Mammary epithelial cell (primary cell): ENCODE measurements at regions not wholly inside any gene's neighbourhood (a gene's known extent, or its start where the extent isn't known, plus 50 kb on each side); places are given as distances from the start of the nearest gene placed in this dataset.

Experiments
- EZH2 ChIP-seq: IDR thresholded peaks from 2 replicates; pipeline ENCODE4 v1.6.1; 2012; ENCODE audit warnings: low read length, inconsistent platforms, borderline replicate concordance
- TF ChIP-seq, protein P1 (sequence below), 2 donors: IDR thresholded peaks in 1 of 2; conservative IDR thresholded peaks in 1 of 2; 2 replicates each; pipeline ENCODE4 v1.5.1; 2011 to 2012; ENCODE audit warnings: inconsistent platforms in 2 of 2, low read length in 2 of 2, mild to moderate bottlenecking in 2 of 2, control low read depth in 1 of 2, low read depth in 1 of 2; ENCODE audit not compliant: insufficient read depth in 1 of 2; ENCODE audit errors: extremely low read depth in 1 of 2

- no peak for TF ChIP-seq EZH2
- TF ChIP-seq, protein P1, sequence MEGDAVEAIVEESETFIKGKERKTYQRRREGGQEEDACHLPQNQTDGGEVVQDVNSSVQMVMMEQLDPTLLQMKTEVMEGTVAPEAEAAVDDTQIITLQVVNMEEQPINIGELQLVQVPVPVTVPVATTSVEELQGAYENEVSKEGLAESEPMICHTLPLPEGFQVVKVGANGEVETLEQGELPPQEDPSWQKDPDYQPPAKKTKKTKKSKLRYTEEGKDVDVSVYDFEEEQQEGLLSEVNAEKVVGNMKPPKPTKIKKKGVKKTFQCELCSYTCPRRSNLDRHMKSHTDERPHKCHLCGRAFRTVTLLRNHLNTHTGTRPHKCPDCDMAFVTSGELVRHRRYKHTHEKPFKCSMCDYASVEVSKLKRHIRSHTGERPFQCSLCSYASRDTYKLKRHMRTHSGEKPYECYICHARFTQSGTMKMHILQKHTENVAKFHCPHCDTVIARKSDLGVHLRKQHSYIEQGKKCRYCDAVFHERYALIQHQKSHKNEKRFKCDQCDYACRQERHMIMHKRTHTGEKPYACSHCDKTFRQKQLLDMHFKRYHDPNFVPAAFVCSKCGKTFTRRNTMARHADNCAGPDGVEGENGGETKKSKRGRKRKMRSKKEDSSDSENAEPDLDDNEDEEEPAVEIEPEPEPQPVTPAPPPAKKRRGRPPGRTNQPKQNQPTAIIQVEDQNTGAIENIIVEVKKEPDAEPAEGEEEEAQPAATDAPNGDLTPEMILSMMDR (conservative IDR thresholded peaks at IDR 0.05 in 1 of 2, IDR thresholded peaks at IDR 0.05 in 1 of 2; ENCODE audit: extremely low read depth in 1 of 2, insufficient read depth in 1 of 2, low read depth in 1 of 2, low read length in 2 of 2), result no peak
These were observed 1126.9 kb downstream of the BRD1 start for GRCh38 chr22:48700566-48701295.
